Colonic mucosa (tissue), 4 donors: ENCODE measurements at regions not wholly inside any gene's neighbourhood (a gene's known extent, or its start where the extent isn't known, plus 50 kb on each side); places are given as distances from the start of the nearest gene placed in this dataset.
"Not testable (repeated sequence)": the region's sequence is repeated elsewhere in the genome, so short reads cannot be mapped to it uniquely, and the experiment has no call there.

Source experiments
- DNase-seq: peaks from one replicate; pipeline ENCODE4 v3.0.0-alpha.2; 2020
- H3K27ac ChIP-seq: fragments of 200-600 bp; one replicate; pipeline ENCODE4 v1.8.0; 2021
- H3K27me3 ChIP-seq: fragments of 200-600 bp; one replicate; pipeline ENCODE4 v1.8.0; 2021
- H3K36me3 ChIP-seq: fragments of 200-600 bp; one replicate; pipeline ENCODE4 v1.8.0; 2021
- H3K4me1 ChIP-seq: fragments of 200-600 bp; one replicate; pipeline ENCODE4 v1.8.0; 2021; ENCODE audit warnings: mild to moderate bottlenecking
- H3K4me3 ChIP-seq: fragments of 200-600 bp; one replicate; pipeline ENCODE4 v1.8.0; 2021
- H3K9ac ChIP-seq, 2 donors: one replicate each; pipeline ENCODE4 v1.7.0; 2013; ENCODE audit warnings: control low read depth in 2 of 2, low read depth in 2 of 2, low read length in 2 of 2
- H3K9me3 ChIP-seq: fragments of 200-600 bp; one replicate; pipeline ENCODE4 v1.8.0; 2021
- CTCF ChIP-seq: fragments of 200-600 bp; IDR thresholded peaks from one replicate; pipeline ENCODE4 v1.8.0; 2022; ENCODE audit warnings: antibody characterized with exemption, mild to moderate bottlenecking
- intact Hi-C: fragments of 100-400 bp; cut with DNase I; formaldehyde crosslinking; loops from one replicate; pipeline ENCODE4 v1.14.1; 2022
- donor health status: healthy.
- donor health status: DM: no; HTN: no; CAD: no.
- donor health status: DM: no; HTN: no; CAD: no.

DNA sequence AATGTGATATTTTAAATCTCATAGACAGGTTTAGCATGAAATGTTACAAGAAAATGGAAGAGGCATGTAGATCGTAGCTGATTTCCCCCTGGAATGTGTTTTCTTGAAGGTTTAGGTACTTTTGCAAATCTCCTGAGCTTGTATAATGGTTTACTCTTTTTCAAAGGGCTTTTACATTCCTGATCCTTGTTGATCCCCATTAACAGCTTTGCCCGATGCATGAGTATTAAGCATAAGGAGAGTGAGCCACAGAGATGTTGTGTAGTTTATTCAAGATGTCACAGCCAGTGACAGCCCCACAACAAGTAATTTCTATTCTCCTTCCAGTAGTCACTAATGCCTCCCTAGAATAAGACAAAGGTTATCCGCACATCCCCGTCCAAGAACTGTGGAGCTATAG is 103.7 kb downstream of the SKIDA1 start:
- Histone ChIP-seq H3K27ac (no peak overlapping the region), H3K9me3 (no peaks in the 10 kb centered on the region), H3K27me3 (no peaks in the 10 kb centered on the region), H3K9ac (no peak overlapping the region), H3K4me3 (no peak overlapping the region), H3K4me1 (no peaks in the 10 kb centered on the region), H3K36me3 (no peaks in the 10 kb centered on the region)
- no peak for TF ChIP-seq CTCF
- intact Hi-C loops: no loop called here
- DNase-seq: no peak

DNA sequence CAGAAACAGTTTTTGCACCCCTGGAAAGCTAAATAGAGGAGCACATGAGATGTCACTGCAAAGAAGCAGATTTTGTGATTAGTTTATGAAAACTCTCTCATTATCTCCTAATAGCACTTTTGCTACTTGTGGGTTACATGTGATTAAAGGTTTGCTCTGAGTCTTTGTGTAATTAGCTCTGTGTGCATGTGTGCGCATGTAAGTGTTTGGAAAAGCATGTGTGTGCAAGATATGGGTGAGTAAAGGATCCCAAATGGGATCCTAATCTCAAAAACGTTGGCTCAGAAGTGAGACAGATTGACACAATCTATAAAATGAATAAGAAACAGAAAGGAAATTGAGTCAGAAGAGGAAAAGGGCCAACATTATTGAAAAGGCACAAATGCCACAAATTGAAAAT is 104.5 kb downstream of the SKIDA1 start:
- H3K27ac ChIP-seq: no peak overlapping the region
- no peaks in the 10 kb centered on the region for H3K4me1 ChIP-seq
- intact Hi-C loops: no loop called here
- no peak for DNase-seq
- H3K9me3 ChIP-seq: no peaks in the 10 kb centered on the region
- no peaks in the 10 kb centered on the region for H3K36me3 ChIP-seq
- H3K4me3 ChIP-seq: no peak overlapping the region
- H3K9ac ChIP-seq: no peak overlapping the region
- no peak for TF ChIP-seq CTCF
- H3K27me3 ChIP-seq: no peaks in the 10 kb centered on the region

DNA sequence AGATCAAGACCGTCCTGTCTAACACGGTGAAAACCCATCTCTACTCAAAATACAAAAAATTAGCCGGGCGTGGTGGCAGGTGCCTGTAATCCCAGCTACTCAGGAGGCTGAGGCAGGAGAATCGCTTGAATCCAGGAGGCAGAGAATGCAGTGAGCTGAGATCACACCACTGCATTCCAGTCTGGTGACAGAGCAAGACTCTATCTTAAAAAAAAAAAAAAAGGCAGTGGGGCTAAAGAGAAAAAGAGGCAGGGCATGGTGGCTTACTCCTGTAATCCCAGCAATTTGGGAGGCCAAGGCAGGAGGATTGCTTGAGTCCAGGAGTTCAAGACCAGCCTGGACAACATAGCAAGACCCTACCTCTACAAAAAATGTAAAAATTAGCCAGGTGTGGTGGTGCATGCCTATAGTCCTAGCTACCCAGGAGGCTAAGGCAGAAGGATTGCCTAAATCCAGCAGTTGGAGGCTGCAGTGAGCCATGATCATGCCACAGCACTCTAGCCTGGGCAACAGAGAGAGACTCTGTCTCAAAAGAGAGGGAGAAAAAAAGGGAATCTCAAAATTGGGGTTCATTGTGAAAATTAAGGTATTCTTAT is 106.4 kb downstream of the SKIDA1 start:
- H3K4me1 ChIP-seq, H3K9me3 ChIP-seq, H3K27ac ChIP-seq, DNase-seq, intact Hi-C loops, H3K36me3 ChIP-seq, H3K4me3 ChIP-seq, H3K9ac ChIP-seq, H3K27me3 ChIP-seq: not testable (repeated sequence)

GRCh38 chr10:21417172-21417712 is 108.2 kb downstream of the SKIDA1 start:
- Histone ChIP-seq H3K4me1 (no peaks in the 10 kb centered on the region), H3K36me3 (no peaks in the 10 kb centered on the region), H3K9me3 (no peaks in the 10 kb centered on the region), H3K9ac (no peak overlapping the region), H3K27ac (no peak overlapping the region), H3K4me3 (no peak overlapping the region), H3K27me3 (no peaks in the 10 kb centered on the region)
- DNase-seq: no peak
- TF ChIP-seq CTCF: no peak
- intact Hi-C loops: no loop called here

DNA sequence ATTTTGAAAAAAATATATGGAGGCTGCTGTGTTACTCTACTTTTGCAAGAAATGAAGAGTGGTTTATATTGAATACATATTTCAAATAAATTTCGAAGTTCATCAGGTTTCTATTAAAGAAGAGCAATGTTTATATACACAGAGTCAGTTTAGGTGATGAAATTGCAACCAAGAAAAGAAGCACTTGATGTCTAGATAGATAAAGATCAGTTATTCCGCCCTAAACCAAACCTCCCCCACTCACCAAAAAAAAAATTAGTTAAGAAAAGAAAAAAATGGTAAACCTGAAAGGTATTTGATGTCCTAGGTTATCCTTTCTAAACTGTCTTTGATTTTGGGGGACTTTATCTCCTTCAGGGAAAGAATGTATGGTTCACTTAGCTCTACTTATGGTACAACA is 111.8 kb downstream of the SKIDA1 start:
- no peak for TF ChIP-seq CTCF
- H3K4me3 ChIP-seq: no peak overlapping the region
- intact Hi-C loops: no loop called here
- no peak for DNase-seq
- no peaks in the 10 kb centered on the region for H3K36me3 ChIP-seq
- H3K4me1 ChIP-seq: no peaks in the 10 kb centered on the region
- H3K27ac ChIP-seq: no peak overlapping the region
- H3K9me3 ChIP-seq: no peaks in the 10 kb centered on the region
- no peaks in the 10 kb centered on the region for H3K27me3 ChIP-seq
- H3K9ac ChIP-seq: no peak overlapping the region

GRCh38 chr10:21413268-21413667 is 112.2 kb downstream of the SKIDA1 start:
- H3K36me3 ChIP-seq: no peaks in the 10 kb centered on the region
- intact Hi-C loops: no loop called here
- DNase-seq: no peak
- no peaks in the 10 kb centered on the region for H3K4me1 ChIP-seq
- H3K9me3 ChIP-seq: no peaks in the 10 kb centered on the region
- no peak for TF ChIP-seq CTCF
- H3K27ac ChIP-seq: no peak overlapping the region
- H3K9ac ChIP-seq: no peak overlapping the region
- no peaks in the 10 kb centered on the region for H3K27me3 ChIP-seq
- no peak overlapping the region for H3K4me3 ChIP-seq
